OCI-LY1 (cell line): ENCODE measurements at regions not wholly inside any gene's neighbourhood (a gene's known extent, or its start where the extent isn't known, plus 50 kb on each side); places are given as distances from the start of the nearest gene placed in this dataset.

Experiments used
- H2AFZ ChIP-seq: fragments of 200-600 bp; sonication (generic), shearing (Covaris generic); 2 replicates; pipeline ENCODE4 v1.6.0; 2014; ENCODE audit warnings: antibody characterized with exemption, mild to moderate bottlenecking, low read length
- H3F3A ChIP-seq: fragments of 200-600 bp; sonication (generic), shearing (Covaris generic); 2 replicates; pipeline ENCODE4 v1.6.0; 2014; ENCODE audit warnings: mild to moderate bottlenecking, antibody characterized with exemption, low read length, moderate library complexity; ENCODE audit not compliant: insufficient read depth
- H3K27ac ChIP-seq: fragments of 200-600 bp; sonication (generic); 2 replicates; pipeline ENCODE4 v1.5.1; 2014; ENCODE audit warnings: low read length, mixed run types, mild to moderate bottlenecking, low read depth; ENCODE audit not compliant: poor library complexity, severe bottlenecking
- H3K27me3 ChIP-seq: fragments of 200-600 bp; sonication (generic); 2 replicates; pipeline ENCODE4 v1.6.0; 2014; ENCODE audit warnings: antibody characterized with exemption, mild to moderate bottlenecking, low read length, moderate library complexity; ENCODE audit not compliant: insufficient read depth
- H3K36me3 ChIP-seq: fragments of 200-600 bp; sonication (generic); 2 replicates; pipeline ENCODE4 v1.6.1; 2014; ENCODE audit warnings: mild to moderate bottlenecking, antibody characterized with exemption, low read length, moderate library complexity, mixed read lengths; ENCODE audit not compliant: insufficient read depth
- H3K4me1 ChIP-seq: fragments of 200-600 bp; sonication (generic); 2 replicates; pipeline ENCODE4 v1.5.1; 2014; ENCODE audit warnings: mild to moderate bottlenecking, low read length, moderate library complexity; ENCODE audit not compliant: insufficient read depth, severe bottlenecking
- H3K4me2 ChIP-seq: fragments of 200-600 bp; sonication (generic), shearing (Covaris generic); 2 replicates; pipeline ENCODE4 v1.6.1; 2014; ENCODE audit warnings: low read length
- H3K4me3 ChIP-seq: fragments of 200-600 bp; sonication (generic); 2 replicates; pipeline ENCODE4 v1.5.1; 2014; ENCODE audit warnings: low read length, low read depth, mild to moderate bottlenecking, mixed read lengths; ENCODE audit not compliant: poor library complexity, severe bottlenecking
- H3K79me2 ChIP-seq: fragments of 200-600 bp; shearing (Covaris generic); 2 replicates; pipeline ENCODE4 v1.6.1; 2016; ENCODE audit warnings: mixed run types, low read length, mixed read lengths; ENCODE audit not compliant: insufficient read depth
- H3K9ac ChIP-seq: fragments of 200-600 bp; sonication (generic), shearing (Covaris generic); 2 replicates; pipeline ENCODE4 v1.6.1; 2014; ENCODE audit warnings: mild to moderate bottlenecking, low read length, mixed read lengths
- H3K9me2 ChIP-seq: fragments of 200-600 bp; sonication (generic), shearing (Covaris generic); 2 replicates; pipeline ENCODE4 v1.6.1; 2014; ENCODE audit warnings: low read depth, mild to moderate bottlenecking, low read length, mixed read lengths
- H3K9me3 ChIP-seq: fragments of 200-600 bp; shearing (Covaris generic); 2 replicates; pipeline ENCODE4 v1.6.1; 2014; ENCODE audit warnings: low read length, mixed read lengths
- H4K20me1 ChIP-seq: fragments of 200-600 bp; sonication (generic), shearing (Covaris generic); 2 replicates; pipeline ENCODE4 v1.6.0; 2016; ENCODE audit warnings: mild to moderate bottlenecking, low read length; ENCODE audit not compliant: insufficient read depth
- EZH2 ChIP-seq: fragments of 200-600 bp; sonication (generic), shearing (Covaris generic); IDR thresholded peaks from 2 replicates; pipeline ENCODE4 v1.8.0; 2017; ENCODE audit warnings: borderline replicate concordance, mixed run types, mild to moderate bottlenecking, antibody characterized with exemption, low read length, moderate library complexity, mixed read lengths
- TF ChIP-seq, protein P1 (sequence below): fragments of 200-600 bp; sonication (generic), shearing (Covaris generic); IDR thresholded peaks from 2 replicates; pipeline ENCODE4 v1.5.1; 2017; ENCODE audit warnings: mild to moderate bottlenecking, antibody characterized with exemption, low read length, moderate library complexity, mixed read lengths

GRCh38 chr17:72580321-72581127 lies 459.7 kb downstream of the SOX9 start:
- no peak for TF ChIP-seq EZH2
- TF ChIP-seq, protein P1, sequence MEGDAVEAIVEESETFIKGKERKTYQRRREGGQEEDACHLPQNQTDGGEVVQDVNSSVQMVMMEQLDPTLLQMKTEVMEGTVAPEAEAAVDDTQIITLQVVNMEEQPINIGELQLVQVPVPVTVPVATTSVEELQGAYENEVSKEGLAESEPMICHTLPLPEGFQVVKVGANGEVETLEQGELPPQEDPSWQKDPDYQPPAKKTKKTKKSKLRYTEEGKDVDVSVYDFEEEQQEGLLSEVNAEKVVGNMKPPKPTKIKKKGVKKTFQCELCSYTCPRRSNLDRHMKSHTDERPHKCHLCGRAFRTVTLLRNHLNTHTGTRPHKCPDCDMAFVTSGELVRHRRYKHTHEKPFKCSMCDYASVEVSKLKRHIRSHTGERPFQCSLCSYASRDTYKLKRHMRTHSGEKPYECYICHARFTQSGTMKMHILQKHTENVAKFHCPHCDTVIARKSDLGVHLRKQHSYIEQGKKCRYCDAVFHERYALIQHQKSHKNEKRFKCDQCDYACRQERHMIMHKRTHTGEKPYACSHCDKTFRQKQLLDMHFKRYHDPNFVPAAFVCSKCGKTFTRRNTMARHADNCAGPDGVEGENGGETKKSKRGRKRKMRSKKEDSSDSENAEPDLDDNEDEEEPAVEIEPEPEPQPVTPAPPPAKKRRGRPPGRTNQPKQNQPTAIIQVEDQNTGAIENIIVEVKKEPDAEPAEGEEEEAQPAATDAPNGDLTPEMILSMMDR, result no peak
- no peak overlapping the region for H2AFZ ChIP-seq
- H3K4me1 ChIP-seq, result no peaks in the 10 kb centered on the region
- no peaks in the 10 kb centered on the region for H4K20me1 ChIP-seq
- no peaks in the 10 kb centered on the region for H3F3A ChIP-seq
- no peak overlapping the region for H3K9ac ChIP-seq
- H3K9me2 ChIP-seq, result no peaks in the 10 kb centered on the region
- H3K27ac ChIP-seq, result no peak overlapping the region
- H3K79me2 ChIP-seq, result no peaks in the 10 kb centered on the region
- no peak overlapping the region for H3K4me2 ChIP-seq
- no peaks in the 10 kb centered on the region for H3K9me3 ChIP-seq
- H3K36me3 ChIP-seq, result no peaks in the 10 kb centered on the region
- H3K4me3 ChIP-seq, result no peak overlapping the region
- H3K27me3 ChIP-seq, result no peaks in the 10 kb centered on the region; the same call in none of the 2 replicates

DNA sequence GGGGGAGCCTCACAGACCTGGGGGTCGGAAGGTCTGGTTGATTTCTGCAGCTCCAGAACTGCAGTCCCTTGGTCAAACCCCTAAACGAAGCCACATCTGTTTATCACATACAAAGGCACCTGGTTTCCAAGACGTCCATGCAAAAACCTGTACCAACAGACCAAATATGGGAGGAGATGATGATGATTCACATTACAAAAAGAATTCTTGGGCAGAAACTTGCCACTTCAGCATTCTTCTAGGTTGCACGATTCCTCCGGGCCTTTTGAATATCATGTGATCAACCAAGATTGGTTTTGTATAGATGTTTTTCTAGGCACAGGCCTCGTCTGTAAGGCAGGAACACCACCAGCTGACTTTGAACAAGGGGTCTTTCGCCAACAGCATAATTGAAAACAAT lies 466.3 kb downstream of the SOX9 start:
- Histone ChIP-seq H3F3A (no peaks in the 10 kb centered on the region), H3K27ac (no peak overlapping the region), H3K9ac (no peak overlapping the region), H3K79me2 (no peaks in the 10 kb centered on the region), H3K4me2 (no peak overlapping the region), H3K4me1 (no peaks in the 10 kb centered on the region), H3K4me3 (no peak overlapping the region), H2AFZ (no peak overlapping the region), H3K27me3 (no peaks in the 10 kb centered on the region; the same call in 1 of the 2 replicates), H4K20me1 (no peaks in the 10 kb centered on the region), H3K9me3 (no peaks in the 10 kb centered on the region), H3K9me2 (no peaks in the 10 kb centered on the region), H3K36me3 (no peaks in the 10 kb centered on the region)
- TF ChIP-seq, protein P1, result no peak
- no peak for TF ChIP-seq EZH2

DNA sequence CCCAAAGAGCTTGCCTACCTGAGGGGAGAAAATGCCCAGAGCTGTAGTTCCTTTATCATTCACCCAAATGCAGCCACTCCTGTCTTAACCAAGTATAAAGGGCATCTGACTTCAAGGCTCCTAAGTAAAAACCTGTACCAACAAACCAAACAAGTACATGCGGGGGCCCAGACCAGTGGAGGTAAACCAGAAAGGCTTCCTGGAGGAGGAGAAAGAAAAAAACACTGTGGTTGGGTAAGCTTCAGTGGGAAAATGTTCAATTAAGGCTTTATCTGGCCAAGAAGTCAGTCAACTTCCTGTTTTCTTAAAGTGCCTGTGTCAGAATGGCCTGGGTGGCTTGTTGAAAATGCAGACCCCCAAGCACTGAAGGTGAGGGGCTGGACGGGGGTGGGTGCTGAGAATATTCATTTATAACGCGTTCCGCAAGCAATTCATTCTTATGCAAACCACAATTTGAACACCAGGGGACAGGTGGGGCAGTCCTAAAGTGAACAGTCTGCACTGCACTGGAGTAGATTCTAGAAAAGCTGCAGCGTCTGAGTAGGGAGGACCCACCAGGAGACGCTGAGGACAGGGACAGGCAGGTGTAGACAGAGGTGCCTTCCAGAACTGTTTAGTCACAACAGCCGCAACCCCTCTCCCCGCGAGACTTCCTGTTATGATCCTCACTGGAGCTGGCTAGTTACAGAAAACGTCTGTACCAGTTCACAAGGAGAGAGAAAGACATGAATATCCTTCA lies 467.1 kb downstream of the SOX9 start:
- no peaks in the 10 kb centered on the region for H3K36me3 ChIP-seq
- no peak for TF ChIP-seq EZH2
- TF ChIP-seq, protein P1, result no peak
- no peak overlapping the region for H3K4me2 ChIP-seq
- no peak overlapping the region for H3K9ac ChIP-seq
- no peaks in the 10 kb centered on the region for H4K20me1 ChIP-seq
- no peak overlapping the region for H3K27ac ChIP-seq
- no peaks in the 10 kb centered on the region for H3F3A ChIP-seq
- H3K9me3 ChIP-seq, result no peaks in the 10 kb centered on the region
- H3K9me2 ChIP-seq, result no peaks in the 10 kb centered on the region
- H2AFZ ChIP-seq, result no peak overlapping the region
- H3K4me1 ChIP-seq, result no peaks in the 10 kb centered on the region
- no peaks in the 10 kb centered on the region for H3K79me2 ChIP-seq
- no peak overlapping the region for H3K4me3 ChIP-seq
- H3K27me3 ChIP-seq, result no peaks in the 10 kb centered on the region
